DND-41 (cell line): ENCODE measurements at regions not wholly inside any gene's neighbourhood (a gene's known extent, or its start where the extent isn't known, plus 50 kb on each side); places are given as distances from the start of the nearest gene placed in this dataset.
"Not testable (repeated sequence)": the region's sequence is repeated elsewhere in the genome, so short reads cannot be mapped to it uniquely, and the experiment has no call there.

Experiments used
- ATAC-seq: fragments of 200-7000 bp; cut with Tn5 transposase; 3 replicates; pipeline ENCODE4 v1.9.1; 2021; ENCODE audit warnings: low read depth; ENCODE audit not compliant: insufficient read depth
- DNase-seq: peaks from one replicate; pipeline ENCODE4 v3.0.0-alpha.2; 2020
- H2AFZ ChIP-seq: 2 replicates; pipeline ENCODE4 v1.6.0; 2012; ENCODE audit warnings: low read depth, low read length
- H3K27ac ChIP-seq: 2 replicates; pipeline ENCODE4 v1.5.1; 2012; ENCODE audit warnings: low read length, inconsistent platforms
- H3K27me3 ChIP-seq: fragments of 200-600 bp; sonication (generic); 2 replicates; pipeline ENCODE4 v1.6.0; 2012; ENCODE audit warnings: low read length, mild to moderate bottlenecking, inconsistent platforms; ENCODE audit not compliant: insufficient read depth, poor library complexity
- H3K36me3 ChIP-seq: 2 replicates; pipeline ENCODE4 v1.5.1; 2012; ENCODE audit warnings: low read length, inconsistent platforms; ENCODE audit not compliant: insufficient read depth
- H3K4me1 ChIP-seq: 2 replicates; pipeline ENCODE4 v1.5.1; 2012; ENCODE audit warnings: mild to moderate bottlenecking, low read length; ENCODE audit not compliant: insufficient read depth
- H3K4me2 ChIP-seq: 2 replicates; pipeline ENCODE4 v1.6.0; 2012; ENCODE audit warnings: mild to moderate bottlenecking, moderate library complexity, low read length, inconsistent platforms; ENCODE audit not compliant: insufficient read depth
- H3K4me3 ChIP-seq, 2 experiments: fragments of 200-600 bp in 1 of 2; shearing (Covaris generic) in 1 of 2; 2 replicates each; pipeline ENCODE4 v1.5.1; 2012 to 2016; ENCODE audit warnings: inconsistent platforms in 2 of 2, low read length in 2 of 2, mild to moderate bottlenecking in 2 of 2, low read depth in 1 of 2, moderate library complexity in 1 of 2
- H3K79me2 ChIP-seq: 2 replicates; pipeline ENCODE4 v1.6.0; 2012; ENCODE audit warnings: low read length, inconsistent platforms; ENCODE audit not compliant: insufficient read depth
- H3K9ac ChIP-seq: 2 replicates; pipeline ENCODE4 v1.6.0; 2012; ENCODE audit warnings: low read depth, mild to moderate bottlenecking, inconsistent platforms, low read length, moderate library complexity
- H3K9me3 ChIP-seq: 2 replicates; pipeline ENCODE4 v1.5.1; 2012; ENCODE audit warnings: low read length, moderate library complexity, mild to moderate bottlenecking, inconsistent platforms; ENCODE audit not compliant: insufficient read depth, severe bottlenecking
- H4K20me1 ChIP-seq: 2 replicates; pipeline ENCODE4 v1.6.0; 2012; ENCODE audit warnings: low read length; ENCODE audit not compliant: insufficient read depth
- CTCF ChIP-seq: IDR thresholded peaks from 2 replicates; pipeline ENCODE4 v1.5.1; 2012; ENCODE audit warnings: borderline replicate concordance, low read length, moderate library complexity, mild to moderate bottlenecking; ENCODE audit not compliant: poor library complexity, severe bottlenecking; ENCODE audit errors: extremely low read depth
- EZH2 ChIP-seq: IDR thresholded peaks from 3 replicates; pipeline ENCODE4 v1.6.1; 2012; ENCODE audit warnings: borderline replicate concordance, low read depth, mild to moderate bottlenecking, moderate library complexity, low read length, inconsistent platforms; ENCODE audit not compliant: severe bottlenecking

GRCh38 chr2:234169674-234170073 lies 119.2 kb downstream of the SPP2 start:
- Histone ChIP-seq H3K4me1 (peaks cover 18% of the 10 kb centered on the region), H3K27me3 (no peaks in the 10 kb centered on the region), H4K20me1 (no peaks in the 10 kb centered on the region), H3K9me3 (no peaks in the 10 kb centered on the region), H3K4me2 (no peak overlapping the region), H3K79me2 (no peaks in the 10 kb centered on the region; the same call in 1 of the 2 replicates), H3K27ac (0 out of 2 replicates have a peak overlapping the region, but pooled peaks have one; percentile 5), H3K36me3 (peaks cover 13% of the 10 kb centered on the region; the same call in 1 of the 2 replicates), H2AFZ (no peak overlapping the region), H3K9ac (no peak overlapping the region), H3K4me3 (no peak overlapping the region)
- DNase-seq (no peak), ATAC-seq (no peak)
- TF ChIP-seq EZH2 (no peak), CTCF (no peak)

GRCh38 chr2:234168605-234169570 lies 118.4 kb downstream of the SPP2 start:
- H3K9ac ChIP-seq, H3K9me3 ChIP-seq, H3K79me2 ChIP-seq, DNase-seq, H3K27me3 ChIP-seq, H4K20me1 ChIP-seq, ATAC-seq, H3K27ac ChIP-seq, H3K4me2 ChIP-seq, H3K4me3 ChIP-seq, H2AFZ ChIP-seq: not testable (repeated sequence)
- Histone ChIP-seq H3K36me3 (peaks cover 13% of the 10 kb centered on the region; the same call in 1 of the 2 replicates), H3K4me1 (peaks cover 26% of the 10 kb centered on the region)

GRCh38 chr2:234166531-234166930 lies 116.0 kb downstream of the SPP2 start:
- no peaks in the 10 kb centered on the region for H3K27me3 ChIP-seq
- ATAC-seq (no peak), DNase-seq (no peak)
- TF ChIP-seq CTCF (no peak), EZH2 (no peak)
- H3K36me3 ChIP-seq: peaks cover 6% of the 10 kb centered on the region; the same call in 1 of the 2 replicates
- H3K27ac ChIP-seq: no peak overlapping the region
- no peak overlapping the region for H3K4me2 ChIP-seq
- no peaks in the 10 kb centered on the region for H4K20me1 ChIP-seq
- H3K79me2 ChIP-seq: no peaks in the 10 kb centered on the region; the same call in 1 of the 2 replicates
- peaks cover 28% of the 10 kb centered on the region for H3K4me1 ChIP-seq
- H3K9ac ChIP-seq: no peak overlapping the region
- H3K4me3 ChIP-seq: no peak overlapping the region
- H3K9me3 ChIP-seq: no peaks in the 10 kb centered on the region
- no peak overlapping the region for H2AFZ ChIP-seq

GRCh38 chr2:234165421-234165820 lies 114.9 kb downstream of the SPP2 start:
- Histone ChIP-seq H3K4me1 (peaks cover 28% of the 10 kb centered on the region), H4K20me1 (no peaks in the 10 kb centered on the region), H3K4me2 (no peak overlapping the region), H3K27me3 (no peaks in the 10 kb centered on the region), H2AFZ (no peak overlapping the region), H3K9ac (no peak overlapping the region), H3K9me3 (no peaks in the 10 kb centered on the region), H3K27ac (0 out of 2 replicates have a peak overlapping the region, but pooled peaks have one; percentile 6), H3K4me3 (no peak overlapping the region), H3K36me3 (no peaks in the 10 kb centered on the region), H3K79me2 (no peaks in the 10 kb centered on the region)
- no peak for TF ChIP-seq CTCF
- no peak for TF ChIP-seq EZH2
- no peak for ATAC-seq
- no peak for DNase-seq
